Liver (tissue), 8 donors: ENCODE measurements at regions not wholly inside any gene's neighbourhood (a gene's known extent, or its start where the extent isn't known, plus 50 kb on each side); places are given as distances from the start of the nearest gene placed in this dataset.

Experiments used
- DNase-seq: peaks from one replicate; pipeline ENCODE4 v3.0.0-alpha.2; 2017; ENCODE audit warnings: low spot score
- H3K27ac ChIP-seq, 2 donors: one replicate each; pipeline ENCODE4 v1.7.0; 2013; ENCODE audit warnings: inconsistent platforms in 2 of 2, low read length in 2 of 2, control low read depth in 1 of 2, low read depth in 1 of 2, mild to moderate bottlenecking in 1 of 2
- H3K27me3 ChIP-seq, 4 donors: one replicate each; pipeline versions ENCODE4 v1.6.1 to v1.7.0; 2013; ENCODE audit warnings: low read length in 3 of 4, inconsistent platforms in 1 of 4, mild to moderate bottlenecking in 1 of 4, moderate library complexity in 1 of 4; ENCODE audit not compliant: control insufficient read depth in 4 of 4, insufficient read depth in 4 of 4
- H3K36me3 ChIP-seq, 4 donors: one replicate each; pipeline versions ENCODE4 v1.6.1 to v1.7.0; 2013; ENCODE audit warnings: low read length in 3 of 4, mild to moderate bottlenecking in 3 of 4, low read depth in 1 of 4, moderate library complexity in 1 of 4; ENCODE audit not compliant: control insufficient read depth in 4 of 4, insufficient read depth in 3 of 4
- H3K4me1 ChIP-seq, 4 donors: one replicate each; pipeline versions ENCODE4 v1.6.1 to v1.7.0; 2013; ENCODE audit warnings: low read length in 3 of 4, mild to moderate bottlenecking in 3 of 4, moderate library complexity in 1 of 4; ENCODE audit not compliant: control insufficient read depth in 4 of 4, insufficient read depth in 4 of 4
- H3K4me3 ChIP-seq, 3 donors: one replicate each; pipeline versions ENCODE4 v1.6.1 to v1.7.0; 2013; ENCODE audit warnings: low read length in 3 of 3, control low read depth in 1 of 3, low read depth in 1 of 3, mild to moderate bottlenecking in 1 of 3
- H3K9ac ChIP-seq, 2 donors: one replicate each; pipeline ENCODE4 v1.7.0; 2013; ENCODE audit warnings: low read length in 2 of 2, mild to moderate bottlenecking in 2 of 2, moderate library complexity in 2 of 2, control low read depth in 1 of 2, low read depth in 1 of 2
- H3K9me3 ChIP-seq, 4 donors: one replicate each; pipeline versions ENCODE4 v1.6.1 to v1.7.0; 2013; ENCODE audit warnings: low read length in 3 of 4; ENCODE audit not compliant: control insufficient read depth in 4 of 4
- ATF3 ChIP-seq: IDR thresholded peaks from 2 replicates; pipeline ENCODE4 v1.6.1; 2016; ENCODE audit warnings: antibody characterized with exemption
- CTCF ChIP-seq: fragments of 150-350 bp; IDR thresholded peaks from 2 replicates; pipeline ENCODE4 v1.5.1; 2017; ENCODE audit warnings: improper control_type of control experiment, low read depth, low read length; ENCODE audit not compliant: missing input control
- EGR1 ChIP-seq, 2 donors: IDR thresholded peaks; 2 replicates each; pipeline ENCODE4 v1.6.1; 2016 to 2018; ENCODE audit warnings: antibody characterized with exemption in 2 of 2, low read depth in 2 of 2
- FOXA2 ChIP-seq: IDR thresholded peaks from 2 replicates; pipeline ENCODE4 v1.6.1; 2016; ENCODE audit warnings: antibody characterized with exemption
- HNF4G ChIP-seq: IDR thresholded peaks from 2 replicates; pipeline ENCODE4 v1.6.1; 2016; ENCODE audit warnings: antibody characterized with exemption
- JUND ChIP-seq, 2 donors: IDR thresholded peaks; 2 replicates each; pipeline ENCODE4 v1.6.1; 2016; ENCODE audit warnings: antibody characterized with exemption in 2 of 2
- MAX ChIP-seq: IDR thresholded peaks from 2 replicates; pipeline ENCODE4 v1.6.1; 2016; ENCODE audit warnings: antibody characterized with exemption
- NR2F2 ChIP-seq: IDR thresholded peaks from 2 replicates; pipeline ENCODE4 v1.6.1; 2016; ENCODE audit warnings: antibody characterized with exemption
- RAD21 ChIP-seq, 2 donors: IDR thresholded peaks; 2 replicates each; pipeline ENCODE4 v1.6.1; 2016; ENCODE audit warnings: antibody characterized with exemption in 2 of 2, mild to moderate bottlenecking in 2 of 2
- REST ChIP-seq: IDR thresholded peaks from 2 replicates; pipeline ENCODE4 v1.6.1; 2016; ENCODE audit warnings: antibody characterized with exemption, mild to moderate bottlenecking
- RXRA ChIP-seq, 2 donors: IDR thresholded peaks; 2 replicates each; pipeline ENCODE4 v1.6.1; 2017 to 2018; ENCODE audit warnings: antibody characterized with exemption in 2 of 2, mild to moderate bottlenecking in 1 of 2
- TAF1 ChIP-seq: conservative IDR thresholded peaks from 2 replicates; pipeline ENCODE4 v1.6.1; 2016; ENCODE audit warnings: antibody characterized with exemption, mild to moderate bottlenecking
- WGBS: extraction: QIAGEN DNeasy Blood & Tissue Kit; methylation state at CpG from one replicate; pipeline ENCODE4 v1.1.7; 2013; 5-methylcytosine and 5-hydroxymethylcytosine counted together
- donor health status: healthy.
- donor health status: healthy.
- donor health status: healthy.
- donor health status: healthy.
- donor health status: healthy.

GRCh38 chr5:3187771-3188425 lies 407.7 kb upstream of the IRX1 start:
- H3K9me3 ChIP-seq: no peaks in the 10 kb centered on the region
- 83% methylated on average over 28 of the region's 28 CpGs for WGBS
- no peak overlapping the region for H3K27ac ChIP-seq
- H3K4me1 ChIP-seq: no peaks in the 10 kb centered on the region
- H3K9ac ChIP-seq: no peak overlapping the region
- H3K27me3 ChIP-seq: peaks cover 0 to 2% (median under 1%) of the 10 kb centered on the region in 4 donors
- H3K36me3 ChIP-seq: no peaks in the 10 kb centered on the region
- TF ChIP-seq FOXA2 (no peak), HNF4G (no peak), NR2F2 (no peak), EGR1 (IDR thresholded peaks at IDR 0.05; ENCODE audit: low read depth in 2 of 2) (no peak)
- DNase-seq: no peak
- no peak overlapping the region for H3K4me3 ChIP-seq

- Histone ChIP-seq H3K36me3 (no peaks in the 10 kb centered on the region), H3K4me1 (no peaks in the 10 kb centered on the region), H3K9ac (no peak overlapping the region), H3K9me3 (no peaks in the 10 kb centered on the region), H3K27ac (no peak overlapping the region), H3K4me3 (no peak overlapping the region), H3K27me3 (peaks cover 0 to 2% (median under 1%) of the 10 kb centered on the region in 4 donors)
- DNase-seq: no peak
- WGBS: 67% methylated on average over 12 of the region's 12 CpGs
- TF ChIP-seq RAD21 (IDR thresholded peaks at IDR 0.05) (no peak), CTCF (no peak), REST (no peak), MAX (no peak), ATF3 (no peak), JUND (IDR thresholded peaks at IDR 0.05) (no peak), RXRA (IDR thresholded peaks at IDR 0.05) (no peak), TAF1 (no peak), FOXA2 (no peak), NR2F2 (no peak)
Observed at GRCh38 chr5:3186736-3187405, 408.8 kb upstream of the IRX1 start.
